SU-DHL-6 (cell line): ENCODE measurements at regions not wholly inside any gene's neighbourhood (a gene's known extent, or its start where the extent isn't known, plus 50 kb on each side); places are given as distances from the start of the nearest gene placed in this dataset.

ENCODE experiments used
- H2AFZ ChIP-seq: fragments of 200-600 bp; sonication (generic); 2 replicates; pipeline ENCODE4 v1.6.1; 2014; ENCODE audit warnings: low read depth, mild to moderate bottlenecking, moderate library complexity, mixed read lengths, antibody characterized with exemption, low read length; ENCODE audit not compliant: severe bottlenecking
- H3F3A ChIP-seq: fragments of 200-600 bp; shearing (Covaris generic); 2 replicates; pipeline ENCODE4 v1.6.0; 2016; ENCODE audit warnings: antibody characterized with exemption, mild to moderate bottlenecking; ENCODE audit not compliant: insufficient read depth
- H3K27ac ChIP-seq: fragments of 200-600 bp; sonication (generic); 2 replicates; pipeline ENCODE4 v1.5.1; 2016; ENCODE audit warnings: low read depth, mild to moderate bottlenecking, low read length, moderate library complexity, mixed read lengths
- H3K27me3 ChIP-seq: fragments of 200-600 bp; sonication (generic), shearing (Covaris generic); 2 replicates; pipeline ENCODE4 v1.6.0; 2014; ENCODE audit warnings: mild to moderate bottlenecking, low read length
- H3K36me3 ChIP-seq: fragments of 200-600 bp; sonication (generic); 2 replicates; pipeline ENCODE4 v1.6.1; 2014; ENCODE audit warnings: mild to moderate bottlenecking, low read length, mixed read lengths
- H3K4me2 ChIP-seq: fragments of 300-600, 200-600 bp; shearing (Covaris generic), sonication (generic); 2 replicates; pipeline ENCODE4 v1.6.0; 2014; ENCODE audit warnings: low read length, low read depth, mild to moderate bottlenecking; ENCODE audit not compliant: poor library complexity, severe bottlenecking
- H3K4me3 ChIP-seq: fragments of 200-600 bp; sonication (generic); 2 replicates; pipeline ENCODE4 v1.5.1; 2014; ENCODE audit warnings: antibody characterized with exemption, low read length, mild to moderate bottlenecking, mixed read lengths; ENCODE audit not compliant: insufficient read depth, poor library complexity, severe bottlenecking
- H3K79me2 ChIP-seq: fragments of 200-600 bp; sonication (generic); 2 replicates; pipeline ENCODE4 v1.6.1; 2014; ENCODE audit warnings: mild to moderate bottlenecking, low read length, moderate library complexity; ENCODE audit not compliant: insufficient read depth
- H3K9ac ChIP-seq: fragments of 200-600 bp; sonication (generic); 2 replicates; pipeline ENCODE4 v1.7.0; 2014; ENCODE audit warnings: mild to moderate bottlenecking, low read length
- H3K9me2 ChIP-seq: fragments of 200-600 bp; sonication (generic); replicated peaks from 2 replicates; pipeline ENCODE4 v1.6.1; 2014; ENCODE audit warnings: low read length; ENCODE audit not compliant: insufficient read depth
- H3K9me3 ChIP-seq: fragments of 200-600 bp; sonication (generic); 2 replicates; pipeline ENCODE4 v1.6.1; 2014; ENCODE audit warnings: low read length, mixed read lengths; ENCODE audit not compliant: insufficient read depth
- H4K20me1 ChIP-seq: fragments of 200-600 bp; sonication (generic); 2 replicates; pipeline ENCODE4 v1.6.1; 2014; ENCODE audit warnings: low read depth, mild to moderate bottlenecking, antibody characterized with exemption, low read length, moderate library complexity, mixed read lengths
- EZH2phosphoT487 ChIP-seq: fragments of 200-600 bp; sonication (generic), shearing (Covaris generic); conservative IDR thresholded peaks from 2 replicates; pipeline ENCODE4 v1.6.1; 2018; ENCODE audit warnings: mild to moderate bottlenecking, antibody characterized with exemption, low read length, moderate library complexity, mixed read lengths
- TF ChIP-seq, protein P1 (sequence below): fragments of 200-600 bp; sonication (generic); IDR thresholded peaks from one replicate; pipeline ENCODE4 v1.5.1; 2017; ENCODE audit warnings: antibody characterized with exemption, mild to moderate bottlenecking, low read length, moderate library complexity; ENCODE audit not compliant: insufficient read depth, poor library complexity, severe bottlenecking

DNA sequence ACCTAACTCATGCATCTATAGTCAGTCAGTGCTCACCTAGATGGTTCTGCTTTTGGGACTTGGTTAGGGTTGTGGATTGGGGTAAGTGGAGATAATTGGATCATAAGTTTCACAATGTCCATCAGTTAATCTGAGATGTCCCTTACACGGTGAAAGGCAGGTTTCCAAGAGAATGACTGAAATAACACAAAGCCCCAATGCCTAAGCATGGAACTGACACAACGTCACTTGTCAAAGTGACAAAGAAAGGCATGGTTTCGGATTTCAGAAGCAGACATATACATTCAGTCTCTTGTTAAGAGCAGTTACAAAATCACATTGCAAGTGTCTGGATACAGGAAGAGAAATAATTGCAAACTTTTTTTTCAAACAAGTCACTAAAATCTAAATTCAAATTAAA is 1456.9 kb downstream of the TECRL start:
- Histone ChIP-seq H3K4me3 (no peak overlapping the region), H3K27ac (no peak overlapping the region)

DNA sequence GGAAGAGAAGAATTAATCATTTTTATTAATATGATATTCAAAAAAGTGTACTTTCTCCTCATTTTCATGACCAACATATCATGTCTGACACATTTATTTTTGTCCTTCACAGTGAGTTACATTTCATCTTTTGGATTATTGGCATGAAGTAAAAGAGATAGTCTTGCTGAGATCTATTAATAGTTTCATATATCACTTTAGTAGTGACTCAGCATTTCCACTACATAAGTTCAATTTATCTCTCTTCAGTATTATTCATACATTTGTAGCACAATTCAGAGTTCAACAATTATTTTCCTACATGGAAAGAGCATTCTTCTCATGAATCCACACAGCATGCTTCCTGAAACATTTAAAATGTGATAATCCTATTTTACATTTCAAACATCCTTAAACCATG is 1461.1 kb downstream of the TECRL start:
- no peaks in the 10 kb centered on the region for H3F3A ChIP-seq
- no peak overlapping the region for H3K4me3 ChIP-seq
- no peak overlapping the region for H3K9ac ChIP-seq
- no peaks in the 10 kb centered on the region for H3K9me2 ChIP-seq
- H3K9me3 ChIP-seq, result no peaks in the 10 kb centered on the region
- TF ChIP-seq, protein P1, sequence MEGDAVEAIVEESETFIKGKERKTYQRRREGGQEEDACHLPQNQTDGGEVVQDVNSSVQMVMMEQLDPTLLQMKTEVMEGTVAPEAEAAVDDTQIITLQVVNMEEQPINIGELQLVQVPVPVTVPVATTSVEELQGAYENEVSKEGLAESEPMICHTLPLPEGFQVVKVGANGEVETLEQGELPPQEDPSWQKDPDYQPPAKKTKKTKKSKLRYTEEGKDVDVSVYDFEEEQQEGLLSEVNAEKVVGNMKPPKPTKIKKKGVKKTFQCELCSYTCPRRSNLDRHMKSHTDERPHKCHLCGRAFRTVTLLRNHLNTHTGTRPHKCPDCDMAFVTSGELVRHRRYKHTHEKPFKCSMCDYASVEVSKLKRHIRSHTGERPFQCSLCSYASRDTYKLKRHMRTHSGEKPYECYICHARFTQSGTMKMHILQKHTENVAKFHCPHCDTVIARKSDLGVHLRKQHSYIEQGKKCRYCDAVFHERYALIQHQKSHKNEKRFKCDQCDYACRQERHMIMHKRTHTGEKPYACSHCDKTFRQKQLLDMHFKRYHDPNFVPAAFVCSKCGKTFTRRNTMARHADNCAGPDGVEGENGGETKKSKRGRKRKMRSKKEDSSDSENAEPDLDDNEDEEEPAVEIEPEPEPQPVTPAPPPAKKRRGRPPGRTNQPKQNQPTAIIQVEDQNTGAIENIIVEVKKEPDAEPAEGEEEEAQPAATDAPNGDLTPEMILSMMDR, result no peak
- TF ChIP-seq EZH2phosphoT487, result no peak
- H3K79me2 ChIP-seq, result no peaks in the 10 kb centered on the region
- no peak overlapping the region for H3K27ac ChIP-seq
- H2AFZ ChIP-seq, result no peak overlapping the region
- no peaks in the 10 kb centered on the region for H3K27me3 ChIP-seq
- H4K20me1 ChIP-seq, result no peaks in the 10 kb centered on the region
- H3K36me3 ChIP-seq, result no peaks in the 10 kb centered on the region
- no peak overlapping the region for H3K4me2 ChIP-seq

More for the DNA sequence above, 1456.9 kb downstream of the TECRL start:
- no peaks in the 10 kb centered on the region for H3F3A ChIP-seq
- no peaks in the 10 kb centered on the region for H3K9me2 ChIP-seq
- H3K9me3 ChIP-seq, result no peaks in the 10 kb centered on the region
- H3K4me2 ChIP-seq, result no peak overlapping the region
- H3K9ac ChIP-seq, result no peak overlapping the region
- H3K27me3 ChIP-seq, result no peaks in the 10 kb centered on the region
- no peaks in the 10 kb centered on the region for H3K36me3 ChIP-seq
- no peaks in the 10 kb centered on the region for H3K79me2 ChIP-seq
- no peaks in the 10 kb centered on the region for H4K20me1 ChIP-seq
- no peak overlapping the region for H2AFZ ChIP-seq
- TF ChIP-seq, protein P1, result no peak

DNA sequence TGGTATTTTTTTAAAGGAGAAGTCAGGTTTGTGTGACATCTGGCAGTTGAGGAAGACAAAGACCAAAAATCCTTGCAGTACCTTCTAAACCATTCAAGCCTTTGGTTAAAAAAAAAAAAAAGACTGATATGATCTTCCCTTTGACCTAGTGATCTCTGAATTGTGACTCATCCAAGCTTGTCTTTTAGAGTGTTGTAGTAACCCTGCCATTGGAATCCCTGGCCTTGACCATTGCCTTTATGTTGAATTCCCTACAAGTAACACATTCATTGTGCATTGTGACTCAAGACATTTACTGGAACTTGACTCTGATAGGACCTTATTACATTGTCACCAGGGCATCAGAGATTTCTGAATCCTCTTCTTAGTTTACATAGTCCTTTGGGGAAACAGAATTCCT is 1469.0 kb downstream of the TECRL start:
- H3K79me2 ChIP-seq, result no peaks in the 10 kb centered on the region
- H3K9me3 ChIP-seq, result no peaks in the 10 kb centered on the region
- no peak overlapping the region for H3K4me3 ChIP-seq
- H4K20me1 ChIP-seq, result no peaks in the 10 kb centered on the region
- no peak overlapping the region for H3K27ac ChIP-seq
- TF ChIP-seq, protein P1, result no peak
- no peak for TF ChIP-seq EZH2phosphoT487
- no peaks in the 10 kb centered on the region for H3K36me3 ChIP-seq
- H3K9me2 ChIP-seq, result no peaks in the 10 kb centered on the region
- H3F3A ChIP-seq, result no peaks in the 10 kb centered on the region
- no peak overlapping the region for H3K9ac ChIP-seq
- no peak overlapping the region for H3K4me2 ChIP-seq
- H2AFZ ChIP-seq, result no peak overlapping the region
- H3K27me3 ChIP-seq, result no peaks in the 10 kb centered on the region

DNA sequence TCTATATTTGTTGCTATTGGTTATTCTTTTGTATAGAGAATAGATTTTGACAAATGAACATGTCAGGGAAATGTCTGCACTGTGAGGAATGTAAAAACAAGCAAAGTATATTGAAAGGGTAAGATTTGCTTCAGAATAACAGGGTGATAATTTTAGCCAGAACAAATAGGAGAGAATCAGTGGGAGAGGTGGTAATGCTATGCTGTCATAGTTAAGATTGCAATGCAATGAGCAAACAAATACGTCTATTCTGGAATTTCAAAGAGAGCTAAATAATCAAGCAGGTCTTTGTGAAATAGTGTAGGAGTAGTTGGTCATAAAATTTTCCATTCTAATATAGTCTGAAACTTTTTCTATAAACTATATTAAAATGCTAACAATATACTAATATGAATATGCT is 1478.4 kb downstream of the TECRL start:
- H3K79me2 ChIP-seq, result no peaks in the 10 kb centered on the region
- no peaks in the 10 kb centered on the region for H3F3A ChIP-seq
- H3K4me3 ChIP-seq, result no peak overlapping the region
- no peak overlapping the region for H3K4me2 ChIP-seq
- no peaks in the 10 kb centered on the region for H4K20me1 ChIP-seq
- H3K9me2 ChIP-seq, result no peaks in the 10 kb centered on the region
- no peak overlapping the region for H3K9ac ChIP-seq
- no peaks in the 10 kb centered on the region for H3K27me3 ChIP-seq
- H2AFZ ChIP-seq, result no peak overlapping the region
- H3K9me3 ChIP-seq, result no peaks in the 10 kb centered on the region
- H3K36me3 ChIP-seq, result no peaks in the 10 kb centered on the region
- H3K27ac ChIP-seq, result no peak overlapping the region
- no peak for TF ChIP-seq EZH2phosphoT487
- TF ChIP-seq, protein P1, result no peak
